NCI-H187 (cell line): ENCODE measurements at regions not wholly inside any gene's neighbourhood (a gene's known extent, or its start where the extent isn't known, plus 50 kb on each side); places are given as distances from the start of the nearest gene placed in this dataset.

Experiments
- DNase-seq, 2 experiments: peaks; one replicate each; lab custom pipeline; 2025; lab: John Stamatoyannopoulos, UW

DNA sequence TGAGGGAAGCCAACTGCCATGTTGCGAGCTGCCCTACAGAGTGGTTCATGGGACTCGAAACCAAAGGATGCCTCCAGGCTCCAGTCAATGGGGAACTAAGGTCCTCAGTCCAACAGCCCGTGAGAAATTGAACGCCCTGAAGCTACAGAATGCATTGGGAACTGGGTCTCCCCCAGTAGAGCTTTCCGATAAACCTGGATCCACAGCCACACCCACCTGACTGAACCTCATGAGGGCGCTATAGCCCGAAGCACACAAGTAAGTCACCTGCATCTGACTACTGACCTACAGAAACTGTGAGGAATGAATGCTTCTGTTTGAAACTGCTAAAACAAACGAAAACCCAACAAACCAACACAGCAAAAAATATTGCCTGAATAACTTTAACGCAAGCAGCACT, 1297.7 kb downstream of the AACS start:
- no peak for DNase-seq

DNA sequence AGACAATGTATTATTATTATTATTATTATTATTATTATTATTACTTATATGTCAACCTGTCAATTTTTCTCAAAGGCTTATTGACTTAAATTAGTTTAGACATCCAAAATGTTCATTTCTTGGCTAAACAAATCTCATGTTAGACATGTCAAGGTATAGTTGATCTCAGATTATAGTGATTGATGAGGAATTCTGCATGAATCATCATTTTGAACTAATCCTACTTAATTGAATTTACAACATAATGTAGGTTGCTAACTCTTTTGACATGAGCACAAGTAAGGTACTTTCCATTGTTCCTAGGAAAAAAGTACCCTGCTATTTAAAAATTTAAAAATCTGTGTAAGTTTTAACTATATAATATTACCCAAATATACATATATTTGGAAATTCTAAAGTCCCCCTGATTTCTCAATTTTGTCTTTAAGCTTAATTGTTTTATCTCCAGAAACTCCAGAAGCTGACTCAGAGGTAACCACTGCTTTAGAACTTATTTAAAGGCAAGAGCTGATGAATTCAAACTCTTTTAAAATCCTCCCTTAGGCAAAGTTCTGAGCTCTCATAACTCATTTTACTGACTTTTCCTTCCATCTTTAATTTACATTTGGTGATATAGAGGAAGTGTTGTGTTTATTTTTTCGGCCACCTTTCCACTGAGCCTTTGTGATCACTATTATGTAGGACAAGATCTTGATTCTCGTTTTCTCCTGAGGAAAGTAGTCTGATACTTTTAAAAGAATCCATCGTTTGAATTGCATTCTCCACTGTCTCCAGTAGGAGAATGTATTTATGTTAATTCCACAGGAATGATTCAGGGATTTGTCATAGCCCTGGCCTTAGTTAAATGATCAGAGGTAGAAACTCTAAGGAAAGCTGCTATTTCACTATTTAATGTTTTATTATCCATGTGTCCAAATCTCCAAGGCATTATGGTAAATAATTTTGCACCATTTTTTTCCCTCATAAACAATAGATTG, 1304.5 kb downstream of the AACS start:
- DNase-seq: no peak

DNA sequence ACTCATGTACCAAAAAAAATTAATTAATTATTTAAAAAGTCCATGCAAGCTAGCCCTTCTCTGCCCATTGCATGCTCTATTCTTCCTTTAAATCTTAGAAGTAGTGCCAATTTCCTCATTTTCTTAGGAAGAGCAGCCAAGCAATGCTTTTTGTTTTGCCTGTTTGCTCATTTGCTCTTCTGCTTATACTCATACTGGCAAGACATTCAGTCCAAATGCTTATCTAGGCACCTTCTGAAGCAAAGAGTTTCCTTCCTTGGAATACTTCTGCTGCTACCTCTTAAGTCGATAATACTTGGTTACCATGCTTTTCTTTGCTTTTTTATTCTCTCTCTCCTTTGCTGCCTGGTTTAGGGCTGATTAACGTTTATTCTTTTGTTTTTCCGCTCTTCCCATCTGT, 1318.3 kb downstream of the AACS start:
- DNase-seq: no peak

DNA sequence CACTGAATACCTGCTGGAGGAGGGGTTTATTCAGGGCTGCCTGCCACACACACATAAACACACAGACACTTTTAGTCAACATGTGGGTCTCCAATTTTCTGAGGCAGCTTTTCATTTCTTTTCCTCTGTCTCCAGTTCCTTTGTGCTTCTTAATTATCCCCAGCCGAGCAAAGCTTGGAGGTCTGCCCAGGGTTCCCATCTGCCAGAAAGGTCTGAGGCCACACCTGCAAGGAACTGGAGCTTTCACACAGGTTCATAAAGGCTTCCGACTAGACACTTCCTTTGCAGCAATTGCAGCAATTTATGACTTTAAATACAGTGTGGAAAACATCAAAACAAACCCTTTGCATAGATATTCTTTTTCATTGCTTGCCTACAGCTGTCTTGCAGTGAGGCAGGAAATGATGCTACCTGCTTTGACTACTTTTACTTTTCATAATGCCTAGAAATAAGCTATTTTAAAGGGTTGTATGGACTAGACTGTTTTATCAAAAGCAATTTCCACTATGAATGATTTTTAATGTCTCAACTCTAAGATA, 1318.9 kb downstream of the AACS start:
- DNase-seq: no peak

DNA sequence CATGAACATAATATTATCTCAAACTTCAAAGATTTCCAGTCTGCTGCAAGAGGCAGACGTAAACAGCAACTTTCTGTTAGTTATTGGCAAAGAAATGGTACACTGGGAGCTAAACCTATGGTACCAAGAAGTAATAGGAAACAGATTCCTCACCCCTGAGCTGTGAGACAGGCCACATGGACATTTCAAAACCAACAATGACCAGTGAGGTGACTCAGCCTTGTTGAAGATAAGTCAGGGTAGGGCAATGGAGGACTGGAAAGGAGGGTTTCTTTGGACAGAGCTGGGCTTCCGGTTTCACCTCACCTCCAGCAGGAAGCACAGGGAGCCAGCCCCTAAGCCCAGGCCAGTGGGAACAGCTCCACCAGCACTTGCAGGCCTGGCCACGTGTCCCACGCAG, 1320.5 kb downstream of the AACS start:
- no peak for DNase-seq

DNA sequence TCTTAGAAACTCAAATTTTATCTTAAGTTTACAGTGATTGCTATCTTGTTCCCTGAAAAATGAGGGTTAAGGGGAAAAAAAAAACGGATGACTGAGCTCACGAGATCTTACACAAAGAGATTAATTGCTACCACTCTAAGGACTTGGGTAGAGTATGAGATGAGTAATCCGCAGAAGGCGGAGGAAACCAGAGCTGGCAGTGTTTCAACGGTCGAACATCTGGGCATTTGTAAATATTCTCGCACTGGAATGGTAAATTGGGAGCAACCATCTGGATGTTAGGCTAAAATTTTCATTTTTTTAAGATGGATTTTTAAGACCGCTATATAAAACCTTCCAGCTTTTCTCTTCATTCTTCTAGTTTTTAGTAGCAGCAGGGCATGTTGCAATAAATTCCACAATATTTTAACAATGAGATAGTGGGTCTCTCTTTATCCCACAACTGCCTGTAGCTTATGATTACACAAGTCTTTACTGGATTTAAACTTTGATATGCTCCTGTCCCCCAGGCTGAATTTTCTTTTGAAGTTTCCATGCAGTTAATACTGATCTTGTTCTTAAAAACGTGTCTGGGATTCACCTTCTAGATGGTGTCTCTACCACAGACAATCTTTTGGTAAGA, 1324.1 kb downstream of the AACS start:
- no peak for DNase-seq

DNA sequence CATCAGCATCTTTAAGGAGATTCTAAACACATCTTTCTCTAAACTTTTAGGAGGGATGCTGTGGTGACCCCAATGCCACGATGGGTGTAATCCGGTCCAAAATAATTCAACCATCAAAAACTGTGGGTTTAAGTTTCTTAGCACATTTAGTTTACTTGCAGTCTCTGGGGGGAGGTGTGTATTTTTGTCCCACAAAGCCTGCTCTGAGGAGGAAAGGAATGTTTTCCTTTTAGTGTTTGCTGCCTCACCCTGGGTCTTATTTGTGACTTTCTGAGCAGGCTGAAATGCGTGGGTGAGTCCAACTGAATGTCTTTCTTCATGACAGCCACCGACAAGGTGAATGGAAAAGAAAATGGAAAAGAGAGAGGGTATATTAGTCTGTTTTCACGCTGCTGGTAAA, 1324.7 kb downstream of the AACS start:
- no peak for DNase-seq

DNA sequence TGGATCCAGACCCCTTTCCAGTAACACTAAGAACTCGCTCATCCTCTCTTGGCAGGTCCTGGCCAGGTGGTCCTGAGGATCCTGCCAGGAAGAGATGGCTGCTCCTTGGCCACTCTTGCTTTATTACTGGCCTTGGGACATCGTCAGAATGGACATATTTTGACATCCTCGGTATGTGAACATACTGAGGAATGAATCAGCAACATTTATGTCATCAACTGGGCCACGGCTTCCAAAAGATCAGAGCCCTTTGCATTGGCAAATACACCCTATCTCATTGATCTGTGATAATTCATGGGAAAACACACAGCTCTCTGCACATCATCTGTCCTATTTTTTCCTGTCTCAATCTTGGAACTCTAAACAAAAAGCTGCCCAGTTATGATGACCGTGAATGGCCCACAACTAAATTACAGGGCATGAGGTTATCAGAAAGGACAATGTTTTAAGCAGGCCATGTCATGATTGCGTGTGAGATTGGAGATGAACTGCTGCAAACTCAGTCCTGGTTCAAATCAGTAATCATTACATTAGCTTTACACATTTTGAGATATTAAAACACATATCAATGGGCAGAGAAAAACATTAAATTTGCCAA, 1325.8 kb downstream of the AACS start:
- no peak for DNase-seq

DNA sequence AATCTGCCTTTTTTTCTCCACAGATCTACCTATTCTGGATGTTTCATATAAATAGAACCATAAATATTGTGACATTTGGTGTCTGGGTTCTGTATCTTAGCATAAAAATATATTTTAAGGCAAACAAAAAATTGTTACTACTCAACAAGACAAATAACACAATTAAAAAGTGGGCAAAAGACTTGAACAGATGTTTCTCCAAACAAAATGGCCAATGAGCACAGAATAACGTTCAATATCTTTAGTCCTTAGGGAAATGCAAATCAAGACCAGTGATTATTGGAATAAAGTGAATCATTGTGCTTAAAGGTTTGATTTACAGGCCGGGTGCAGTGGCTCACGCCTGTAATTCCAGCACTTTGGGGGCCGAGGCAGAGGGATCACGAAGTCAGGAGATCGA, 1331.3 kb downstream of the AACS start:
- DNase-seq: no peak

DNA sequence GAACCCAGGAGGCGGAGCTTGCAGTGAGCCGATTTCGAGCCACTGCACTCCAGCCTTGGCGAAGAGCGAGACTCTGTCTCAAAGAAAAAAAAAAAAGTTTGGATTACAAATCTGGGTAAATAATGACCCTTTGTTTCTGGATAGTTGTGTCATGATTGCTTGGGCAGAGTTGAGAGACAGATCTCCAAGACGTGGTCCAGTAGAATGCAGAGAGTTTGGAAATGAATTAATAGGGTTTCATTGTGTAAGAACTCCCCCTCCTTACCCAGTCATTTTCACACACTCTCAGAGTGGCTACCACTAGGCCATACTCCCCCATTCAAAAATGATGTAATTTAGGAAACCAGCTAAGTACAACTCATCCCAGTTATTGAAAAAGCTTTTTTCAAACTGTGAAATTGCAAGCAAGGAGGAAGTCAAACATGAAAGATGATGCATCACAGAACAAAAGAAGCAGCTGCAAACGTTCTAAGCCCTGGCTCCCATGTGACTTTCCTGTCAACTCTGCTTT, 1331.9 kb downstream of the AACS start:
- no peak for DNase-seq

DNA sequence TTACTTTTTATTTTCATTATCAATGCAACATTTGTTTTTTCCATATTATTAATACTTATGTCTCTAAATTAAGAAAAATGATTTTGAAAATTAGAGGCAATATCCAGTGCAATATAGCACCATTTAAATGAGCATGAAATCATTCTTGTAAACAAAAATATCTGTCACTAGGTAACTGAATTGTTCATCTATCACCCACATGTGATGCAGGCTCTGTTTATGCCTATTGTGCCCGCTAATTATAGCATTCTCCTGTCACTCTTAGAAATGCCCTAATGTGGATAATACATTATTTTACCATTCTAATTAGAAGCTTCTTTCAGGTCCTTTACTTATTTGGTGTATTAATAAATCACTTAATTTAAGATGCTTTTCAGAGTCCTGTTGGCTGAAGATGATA, 1332.4 kb downstream of the AACS start:
- DNase-seq: no peak

DNA sequence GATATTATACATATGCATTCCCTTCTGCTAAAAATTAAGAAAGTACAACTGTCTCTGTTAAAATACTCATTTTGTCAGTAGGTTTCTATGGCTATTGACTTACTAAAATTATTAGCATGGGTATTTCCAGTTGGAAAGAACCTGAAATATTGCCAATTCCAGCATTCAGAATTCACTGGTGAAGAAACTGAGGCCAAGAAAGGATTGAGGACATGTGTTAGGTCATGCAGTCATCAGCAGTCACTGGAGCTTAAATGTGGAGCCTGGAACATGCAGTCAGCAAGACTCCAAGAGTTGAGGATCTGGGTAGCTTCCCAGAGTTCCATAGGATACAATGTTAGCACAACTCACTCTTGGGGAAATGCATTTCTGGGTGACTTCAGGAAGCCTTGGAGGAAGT, 1335.6 kb downstream of the AACS start:
- no peak for DNase-seq

DNA sequence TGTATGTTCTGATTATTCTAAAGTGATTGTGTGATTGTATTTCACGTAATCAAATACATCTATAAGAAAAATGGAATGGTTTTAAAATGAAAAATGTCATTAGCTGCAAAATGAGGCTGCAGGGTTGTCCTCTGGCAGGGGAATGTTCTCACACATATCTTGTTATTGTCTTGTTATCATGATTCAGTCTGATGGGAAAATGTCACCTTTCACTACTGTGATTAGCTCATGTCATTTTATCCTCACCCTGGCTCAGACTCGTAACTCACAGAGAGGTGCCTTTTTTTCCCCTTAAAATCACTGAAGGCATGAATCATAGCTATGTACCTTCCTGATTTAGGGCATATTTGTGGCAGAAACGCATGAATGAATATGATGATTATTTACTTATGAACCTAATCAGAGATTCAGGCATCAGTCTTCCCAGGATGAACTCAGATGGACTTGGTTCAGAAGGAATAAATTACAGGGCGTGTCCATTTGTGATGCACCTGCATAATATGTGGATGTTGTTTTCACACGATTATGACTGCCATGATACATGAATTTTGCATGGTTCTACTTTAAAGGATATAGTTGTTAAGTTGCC, 1339.2 kb downstream of the AACS start:
- no peak for DNase-seq

DNA sequence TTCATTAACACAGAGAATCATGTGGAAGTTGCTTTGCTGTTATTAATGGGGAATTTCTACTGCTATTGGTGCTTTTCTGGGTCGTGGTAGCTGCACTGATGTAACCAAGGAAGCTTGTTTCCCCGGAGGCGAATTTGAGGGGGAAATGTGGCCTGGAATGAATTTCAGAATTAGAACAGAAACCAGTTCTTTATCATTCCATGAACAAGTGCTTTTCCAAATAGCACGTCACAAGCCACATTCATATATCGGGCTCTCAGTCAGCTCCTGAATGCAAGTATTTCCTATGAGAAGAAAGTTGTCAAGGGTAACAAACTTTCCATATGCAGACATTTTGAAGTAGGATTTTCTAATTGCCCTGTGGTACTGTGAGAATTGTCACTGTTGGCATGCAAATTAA, 1353.2 kb downstream of the AACS start:
- DNase-seq: no peak

DNA sequence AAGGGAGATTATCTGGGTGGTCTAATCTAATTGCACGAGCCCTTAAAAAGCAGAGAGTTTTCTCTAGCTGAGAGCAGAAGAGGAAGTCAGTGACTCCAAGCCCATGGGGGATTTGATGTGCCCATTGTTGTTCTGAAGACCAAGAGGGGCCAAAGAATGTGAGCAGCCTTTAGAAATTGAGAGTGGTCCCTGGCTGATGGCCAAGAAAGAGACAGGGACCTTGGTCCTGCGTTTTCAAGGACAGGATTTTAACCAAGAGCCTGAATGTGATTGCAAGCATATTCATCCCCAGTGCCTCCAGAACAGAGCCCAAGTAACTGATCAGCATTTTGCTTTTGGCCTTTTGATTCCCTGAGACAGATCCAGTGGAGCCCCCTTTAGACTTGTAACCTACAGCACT, 1353.9 kb downstream of the AACS start:
- no peak for DNase-seq

DNA sequence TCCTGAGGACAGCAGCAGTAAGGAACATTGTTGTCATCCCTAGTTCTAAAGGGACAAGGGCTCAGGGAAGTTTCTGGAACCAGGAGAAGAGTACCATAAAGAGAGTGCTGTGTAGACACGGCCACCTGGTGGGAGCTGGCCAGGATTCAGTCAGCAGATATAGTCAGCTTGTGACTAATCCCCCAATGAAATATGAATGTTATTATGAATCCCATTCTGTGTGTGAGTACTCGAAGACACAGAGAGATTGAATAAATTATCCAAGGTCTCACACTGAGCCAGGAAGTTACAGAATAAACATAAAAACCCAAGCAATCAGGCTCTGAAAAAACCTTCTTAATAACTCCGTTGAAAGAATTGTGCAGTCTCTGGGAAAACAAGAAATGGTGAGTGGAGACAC, 1359.5 kb downstream of the AACS start:
- DNase-seq: no peak

DNA sequence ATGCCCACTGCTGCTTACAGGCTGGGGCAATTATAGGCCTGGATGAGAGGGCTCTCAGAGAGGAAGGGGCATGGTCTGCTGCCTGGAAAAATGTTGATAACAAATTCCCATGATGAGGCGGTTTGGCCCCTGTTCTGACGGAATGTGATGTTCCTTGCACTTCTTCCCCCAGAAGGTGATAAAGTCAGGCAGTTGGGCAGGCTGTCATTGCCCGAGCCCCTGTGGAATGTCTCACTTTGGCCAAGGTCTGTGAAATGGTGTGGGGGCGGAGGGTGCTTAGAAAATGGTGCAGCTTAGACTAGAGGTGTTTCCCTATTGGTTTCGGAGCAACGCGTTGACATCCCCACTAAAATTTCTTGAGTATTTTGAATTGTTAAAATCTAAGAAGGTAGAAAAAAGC, 1360.0 kb downstream of the AACS start:
- DNase-seq: no peak

DNA sequence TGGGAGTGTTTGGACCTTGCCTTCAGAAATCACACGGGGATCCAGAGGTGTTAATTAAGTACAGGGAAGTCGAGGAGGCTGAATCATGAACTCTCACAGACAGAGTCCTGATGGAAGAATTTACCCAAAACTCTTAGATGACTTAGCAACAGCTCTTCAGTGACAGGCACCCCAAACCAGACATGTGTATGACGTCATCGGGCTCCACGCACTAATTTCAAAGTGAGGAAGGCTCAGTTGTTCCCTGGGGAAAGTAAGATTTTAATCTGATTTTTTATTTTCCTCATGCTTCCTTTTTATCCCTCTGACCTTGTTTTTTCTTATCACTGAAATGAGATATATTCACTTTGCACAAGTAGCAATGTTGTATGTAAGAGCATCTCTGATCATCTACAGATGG, 1363.5 kb downstream of the AACS start:
- DNase-seq: no peak

DNA sequence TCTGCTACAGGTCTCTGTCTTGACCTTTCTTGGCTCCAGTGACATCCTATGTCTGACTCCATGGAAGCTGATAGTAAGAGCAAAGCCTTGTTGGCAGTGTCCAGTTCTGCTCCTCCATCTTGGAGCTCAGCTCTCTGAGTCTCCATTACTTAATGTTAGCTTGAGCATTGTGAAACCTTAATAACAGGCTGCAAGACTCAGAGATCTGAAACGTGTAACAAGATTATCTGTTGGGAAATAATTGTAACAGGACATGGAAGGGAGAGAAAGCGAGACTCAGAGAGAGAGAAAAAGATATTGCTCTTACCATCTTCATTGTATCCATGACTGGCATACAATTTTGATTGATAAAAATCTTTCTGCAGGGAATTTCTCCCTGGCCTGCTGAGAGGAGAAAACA, 1365.7 kb downstream of the AACS start:
- DNase-seq: no peak

DNA sequence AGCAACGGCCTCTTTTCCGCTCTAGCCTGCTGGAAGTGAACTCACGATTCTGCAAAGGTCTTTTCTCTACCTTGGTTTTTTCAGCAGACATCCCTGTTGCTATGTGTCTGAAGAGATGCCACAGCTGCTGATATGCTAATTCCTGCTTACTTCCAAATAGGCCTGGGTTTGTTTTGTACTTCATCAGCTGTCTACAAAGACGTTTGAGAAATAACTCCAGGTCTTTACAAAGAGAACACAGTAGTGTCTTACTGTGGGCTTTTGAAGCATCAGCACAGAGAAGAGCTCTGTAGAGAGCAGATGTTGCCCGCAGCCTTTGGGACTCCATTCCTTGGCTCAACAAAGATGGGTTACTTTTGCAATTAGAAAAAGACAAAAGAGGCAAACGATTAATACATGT, 1366.5 kb downstream of the AACS start:
- no peak for DNase-seq

DNA sequence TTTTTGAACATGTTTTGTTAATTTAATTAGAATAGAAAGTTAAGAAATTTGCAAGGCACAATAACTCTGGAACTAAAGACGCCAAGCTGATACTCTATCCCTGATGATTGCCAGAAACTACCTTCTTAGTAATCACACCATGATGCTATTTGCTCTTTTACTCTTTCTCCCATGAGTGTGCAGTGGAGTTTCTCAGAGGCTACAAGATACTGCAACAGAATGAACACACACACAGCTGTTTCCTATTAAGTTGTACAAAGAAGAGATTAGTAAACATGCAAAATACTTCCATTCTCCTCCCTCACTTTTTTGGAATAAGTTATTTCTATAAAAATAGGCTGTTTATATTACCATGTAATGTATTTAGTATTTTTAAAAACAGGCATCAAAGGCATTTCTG, 1367.5 kb downstream of the AACS start:
- DNase-seq: no peak

DNA sequence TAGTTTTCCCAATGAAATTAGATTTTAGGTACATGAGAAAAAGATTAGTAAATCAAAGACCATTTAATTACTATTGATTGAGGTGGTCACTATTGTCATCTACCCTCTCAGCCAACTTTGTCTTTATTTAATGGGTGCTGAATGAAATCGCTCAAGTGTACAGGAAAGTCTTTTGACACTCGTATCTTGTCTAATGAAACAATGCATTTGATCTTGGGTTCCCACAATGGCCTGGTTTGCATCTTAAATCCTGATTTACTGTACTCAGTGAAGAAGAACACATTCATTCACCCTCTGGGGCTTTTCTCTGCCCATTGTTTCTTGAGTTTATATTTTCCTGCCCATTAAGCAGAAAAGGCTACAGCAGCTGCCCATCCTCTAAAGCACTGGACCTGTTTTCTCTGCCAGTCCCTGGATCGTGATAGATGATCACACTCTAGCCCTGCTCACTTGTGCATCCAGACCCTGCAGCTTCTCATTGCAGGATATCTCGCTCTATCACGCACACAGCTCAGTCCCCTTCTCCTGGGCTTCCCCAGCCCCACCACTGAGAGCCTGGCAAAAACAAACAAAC, 1369.3 kb downstream of the AACS start:
- no peak for DNase-seq
